Left forelimb (tissue), 1 donor: ENCODE measurements at regions not wholly inside any gene's neighbourhood (a gene's known extent, or its start where the extent isn't known, plus 50 kb on each side); places are given as distances from the start of the nearest gene placed in this dataset.
"Not testable (repeated sequence)": the region's sequence is repeated elsewhere in the genome, so short reads cannot be mapped to it uniquely, and the experiment has no call there.

ENCODE experiments used
- DNase-seq: peaks from one replicate; pipeline ENCODE4 v3.0.0-alpha.2; 2018; ENCODE audit warnings: low spot score

DNA sequence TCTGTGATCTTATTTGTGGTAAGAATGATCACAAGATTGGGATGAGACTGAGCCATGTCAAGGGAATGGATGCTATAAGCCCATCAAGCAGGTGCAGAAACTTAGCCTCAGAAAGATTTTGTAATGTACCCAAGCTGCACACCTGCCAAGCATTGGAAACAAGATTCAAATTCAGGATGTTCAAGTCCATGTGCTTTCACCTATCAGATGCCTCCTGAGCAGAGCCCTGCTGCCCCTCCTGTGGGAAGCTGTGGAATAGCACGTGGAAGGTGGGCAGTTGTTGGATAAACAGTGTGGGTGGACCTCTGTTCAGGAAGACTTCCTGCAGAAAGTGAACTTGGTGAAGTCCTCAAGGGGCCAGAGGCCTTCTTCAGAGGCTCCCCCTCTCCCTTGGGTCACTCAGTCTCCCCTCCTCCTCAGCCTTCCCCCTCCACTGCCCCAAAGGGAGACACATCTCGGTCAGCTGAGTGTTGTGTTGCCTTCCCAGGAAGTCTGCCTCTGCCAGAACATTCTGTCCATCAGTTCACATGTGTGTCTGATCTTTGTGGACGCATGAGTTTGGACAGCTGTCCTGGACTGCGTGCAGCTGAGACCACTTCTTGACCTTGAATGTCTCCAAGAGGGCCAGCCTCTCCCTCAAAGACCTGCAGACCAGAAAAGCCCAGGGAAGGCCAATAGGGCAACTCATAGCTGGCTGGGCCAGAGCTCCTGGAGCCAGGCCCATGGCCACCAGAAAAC lies 186.1 kb downstream of the INHBB start:
- no peak for DNase-seq

DNA sequence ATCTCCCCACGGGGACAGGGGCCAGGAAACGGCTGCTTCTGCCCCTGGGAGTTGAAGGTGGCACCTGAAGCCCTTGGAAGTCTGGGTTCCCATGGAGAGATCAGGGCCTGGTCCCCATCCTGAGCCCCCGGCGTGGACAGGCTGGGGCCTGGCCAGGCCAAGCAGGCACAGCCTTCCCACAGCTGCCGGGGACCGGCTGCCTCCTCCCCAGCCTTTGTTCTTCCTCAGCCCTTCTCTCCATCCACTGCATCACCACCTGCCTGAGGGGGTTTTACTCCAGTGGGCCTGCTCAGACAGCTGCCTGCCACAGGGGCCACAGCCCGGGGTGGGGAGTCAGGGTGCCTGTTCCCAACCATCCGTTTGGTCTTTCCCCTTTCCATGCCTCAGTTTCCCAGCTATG lies 187.7 kb downstream of the INHBB start:
- DNase-seq = no peak

- no peak for DNase-seq
These were observed 188.5 kb downstream of the INHBB start for GRCh38 chr2:120534457-120534856.

- DNase-seq = no peak
These were observed 189.1 kb downstream of the INHBB start for GRCh38 chr2:120535081-120535480.

DNA sequence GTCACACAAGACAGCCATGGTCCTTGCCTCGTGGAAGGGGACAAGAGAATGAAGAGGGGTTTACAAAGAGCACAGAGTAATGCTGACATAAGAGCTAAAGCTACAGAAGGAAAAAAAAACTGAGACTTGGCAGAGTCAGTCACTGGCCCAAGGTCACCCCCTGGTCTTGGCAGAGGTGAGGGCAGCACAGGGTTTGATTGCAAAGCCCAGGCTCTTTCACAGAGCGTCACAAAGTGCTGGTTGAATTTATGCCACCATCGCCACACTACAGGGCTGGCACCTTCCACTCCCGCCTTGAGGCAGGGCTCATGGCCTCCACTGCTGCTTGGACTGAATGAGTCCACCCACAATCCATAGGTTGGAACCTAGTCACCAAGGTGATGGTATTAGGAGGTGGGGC lies 190.2 kb downstream of the INHBB start:
- no peak for DNase-seq

- DNase-seq = no peak
These were observed 192.9 kb downstream of the INHBB start for GRCh38 chr2:120538691-120539423.

GRCh38 chr2:120539424-120539936 lies 193.5 kb downstream of the INHBB start:
- DNase-seq = no peak

DNA sequence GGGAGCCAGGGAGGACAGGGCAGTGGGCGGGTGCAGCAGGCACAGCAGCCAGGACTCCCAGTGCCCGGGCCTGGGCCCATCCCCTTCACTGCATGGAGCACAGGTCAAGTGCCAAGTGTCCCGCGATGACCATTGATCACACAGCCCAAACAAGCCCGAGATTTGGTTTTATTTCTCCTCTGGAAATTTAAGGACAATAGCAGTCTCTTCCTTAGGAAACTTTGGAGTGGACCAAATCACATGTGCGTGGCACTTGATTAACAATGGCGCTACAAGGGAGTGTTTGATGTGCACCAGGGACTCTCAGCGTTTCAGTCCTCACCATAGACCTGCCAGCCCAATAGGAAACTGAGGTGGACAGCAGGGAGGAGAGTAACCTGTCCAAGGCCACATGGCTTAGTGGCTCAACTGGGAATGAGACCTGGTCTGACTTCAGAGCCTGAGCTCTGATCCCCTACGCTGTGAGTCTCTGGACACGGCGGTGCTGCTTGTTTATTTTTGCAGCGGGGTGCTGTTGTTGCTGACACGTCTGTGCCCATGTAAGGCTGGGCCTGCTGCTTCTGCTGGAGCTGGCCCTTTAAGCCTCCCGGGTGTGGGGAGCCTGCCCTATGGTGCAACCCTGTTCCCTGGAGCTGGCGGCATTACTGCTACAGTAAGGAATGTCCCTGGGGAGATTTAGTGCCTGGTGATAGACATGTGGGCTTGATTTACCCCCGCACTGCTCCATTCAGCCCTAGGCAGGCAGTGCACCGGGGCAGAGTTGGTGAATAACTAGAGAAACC lies 194.2 kb downstream of the INHBB start:
- DNase-seq = no peak

GRCh38 chr2:120540719-120541552 lies 194.7 kb upstream of the GLI2 start:
- no peak for DNase-seq

DNA sequence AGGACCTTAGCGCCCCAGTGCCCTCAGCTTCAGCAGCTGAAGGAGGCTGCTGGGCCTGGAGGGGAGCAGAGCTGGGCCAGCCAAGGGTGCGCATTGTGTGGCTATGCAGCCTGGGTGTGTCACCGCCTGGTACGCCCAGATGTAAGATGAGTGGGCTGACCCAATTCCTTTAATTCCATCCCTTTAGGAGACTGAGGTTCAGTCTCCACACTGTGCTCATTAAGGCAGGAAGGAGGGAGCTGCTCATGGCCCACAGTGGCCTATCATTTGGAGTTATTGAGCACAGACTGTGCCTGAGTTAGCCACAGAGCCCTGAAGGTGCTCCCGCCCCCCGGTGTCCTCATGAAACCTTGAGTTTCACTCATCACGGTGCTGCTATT lies 194.1 kb upstream of the GLI2 start:
- no peak for DNase-seq

DNA sequence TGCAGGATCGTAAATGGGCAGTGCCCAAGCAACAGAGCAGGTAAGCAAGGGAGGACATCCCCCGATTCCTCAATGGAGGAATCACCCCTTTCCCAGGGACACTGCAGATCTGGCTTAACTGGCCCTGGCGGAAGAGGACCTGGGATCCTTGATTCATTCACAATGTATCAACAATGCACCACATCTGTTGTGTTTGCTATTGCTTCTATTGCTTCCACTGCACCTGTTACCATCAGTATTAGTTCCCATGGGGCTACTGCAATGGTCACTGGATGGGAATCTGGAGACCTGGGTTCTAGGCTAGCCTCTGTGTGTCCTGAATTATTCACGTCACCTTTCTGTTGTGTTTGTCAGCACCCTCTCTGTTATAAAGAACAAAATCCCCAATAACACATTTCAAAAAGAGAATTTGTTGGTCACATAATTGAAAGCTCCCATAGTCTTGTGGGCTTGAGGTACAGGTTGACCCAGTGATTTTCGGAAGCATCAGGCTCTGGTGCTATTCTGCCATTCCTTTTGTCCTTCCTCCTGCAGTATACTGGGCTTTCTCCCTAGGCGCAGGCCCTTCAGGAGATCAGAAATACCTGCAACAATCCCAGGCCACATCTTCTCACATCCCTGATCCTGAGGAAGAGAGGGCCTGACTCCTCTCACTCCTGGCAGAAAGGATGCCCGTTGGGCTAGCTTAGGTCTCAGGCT lies 193.5 kb upstream of the GLI2 start:
- no peak for DNase-seq

- no peak for DNase-seq
These were observed 192.6 kb upstream of the GLI2 start for GRCh38 chr2:120542911-120543527.

- DNase-seq = no peak
These were observed 191.8 kb upstream of the GLI2 start for GRCh38 chr2:120543899-120544298.

GRCh38 chr2:120544522-120544921 lies 191.1 kb upstream of the GLI2 start:
- DNase-seq = no peak

DNA sequence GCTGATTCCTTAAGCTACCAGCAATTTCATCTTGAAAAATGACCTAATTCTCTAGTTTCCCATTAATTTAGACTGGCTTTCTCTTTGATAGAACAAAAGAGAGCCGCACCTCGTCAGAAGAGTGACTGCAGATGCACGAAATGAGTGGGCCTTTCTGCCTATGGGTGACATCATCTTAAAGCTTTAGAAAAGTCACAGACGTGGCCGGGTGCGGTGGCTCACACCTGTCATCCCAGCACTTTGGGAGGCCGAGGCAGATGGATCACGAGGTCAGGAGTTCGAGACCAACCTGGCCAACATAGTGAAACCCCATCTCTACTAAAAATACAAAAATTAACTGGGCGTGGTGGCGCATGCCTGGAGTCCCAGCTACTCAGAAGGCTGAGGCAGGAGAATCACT lies 190.7 kb upstream of the GLI2 start:
- not testable (repeated sequence) for DNase-seq

DNA sequence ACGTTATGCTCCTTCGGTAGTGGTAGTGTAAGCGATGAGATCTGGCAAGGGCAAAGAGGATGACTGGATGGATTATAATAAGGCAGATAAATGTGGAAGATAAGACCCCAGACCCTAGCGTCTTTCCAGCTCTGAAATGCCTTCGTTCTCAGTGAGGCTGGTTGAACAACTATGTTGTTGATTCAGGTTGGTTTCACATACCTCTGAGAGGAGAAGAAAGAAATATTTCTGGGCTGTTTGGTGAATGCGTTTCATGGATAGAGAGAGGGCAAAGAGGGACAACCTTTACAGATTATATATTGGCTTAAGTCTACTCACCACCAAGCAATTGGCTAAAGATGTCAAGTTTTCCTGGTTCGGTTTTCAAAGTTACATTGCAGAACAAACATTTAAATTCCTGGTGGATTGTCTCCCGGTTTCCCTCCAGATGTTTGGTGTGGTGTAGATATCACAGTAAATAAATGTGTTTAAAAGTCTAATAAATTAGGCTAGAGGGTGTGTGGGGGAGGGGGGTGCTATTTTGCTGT lies 190.1 kb upstream of the GLI2 start:
- DNase-seq = no peak

- DNase-seq = peak; percentile 81
These were observed 189.4 kb upstream of the GLI2 start for GRCh38 chr2:120546048-120546864.

DNA sequence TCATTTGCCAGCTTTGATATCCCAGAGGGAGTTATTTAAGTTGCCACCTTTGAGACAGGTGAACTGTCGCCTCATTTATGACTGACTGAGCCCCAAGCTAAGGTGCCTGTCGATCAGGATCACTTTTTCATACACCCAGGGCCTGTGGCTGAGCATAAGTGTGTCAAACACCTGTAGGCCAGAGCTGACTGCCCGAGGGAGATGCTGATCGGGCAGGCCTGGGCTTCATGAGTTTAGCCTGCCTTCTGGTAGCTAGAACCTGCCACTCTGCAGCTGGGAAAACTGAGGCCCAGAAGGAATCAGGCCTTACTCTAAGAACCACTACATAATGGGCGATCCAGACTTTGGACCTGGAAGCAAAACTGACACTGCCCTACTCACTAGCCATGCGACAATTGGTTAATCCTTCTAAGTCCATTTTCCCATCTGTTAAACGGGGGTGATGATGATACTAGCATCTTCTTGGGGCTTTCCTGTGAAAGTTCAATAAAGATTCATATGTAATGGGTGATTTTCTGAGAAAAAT lies 188.7 kb upstream of the GLI2 start:
- no peak for DNase-seq

DNA sequence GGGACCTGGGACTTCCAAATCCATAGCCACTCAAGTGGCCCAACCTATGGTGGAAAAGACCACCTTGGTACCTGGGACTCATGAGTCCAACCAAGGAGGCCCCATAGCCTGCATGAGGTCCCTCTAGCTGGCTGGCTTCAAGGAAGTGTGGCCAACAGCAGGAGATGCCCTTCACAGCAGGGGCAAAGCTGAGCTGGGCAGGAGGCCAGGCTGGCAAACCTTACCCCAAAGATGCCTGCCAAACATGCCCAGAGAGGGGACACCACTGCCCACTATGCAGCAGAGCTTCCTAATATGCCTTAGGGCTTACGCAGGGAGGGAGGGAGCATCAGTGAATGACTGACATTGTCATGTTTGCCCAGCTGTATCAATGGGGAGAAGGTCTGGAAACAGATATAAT lies 188.0 kb upstream of the GLI2 start:
- no peak for DNase-seq
